HG03175 (cell line): ENCODE measurements at regions not wholly inside any gene's neighbourhood (a gene's known extent, or its start where the extent isn't known, plus 50 kb on each side); places are given as distances from the start of the nearest gene placed in this dataset.
A peak's percentile ranks its signal among the peaks of the same experiment; 100 is the strongest.
"Not testable (repeated sequence)": the region's sequence is repeated elsewhere in the genome, so short reads cannot be mapped to it uniquely, and the experiment has no call there.

Experiments
- ATAC-seq: cut with Tn5 transposase; IDR thresholded peaks from one replicate; pipeline ENCODE4 v1.9.1; 2021; ENCODE audit warnings: mild to moderate bottlenecking, moderate library complexity; ENCODE audit not compliant: unreplicated experiment

GRCh38 chr4:15162465-15163283 is 160.4 kb downstream of the CPEB2 start:
- no peak for ATAC-seq

DNA sequence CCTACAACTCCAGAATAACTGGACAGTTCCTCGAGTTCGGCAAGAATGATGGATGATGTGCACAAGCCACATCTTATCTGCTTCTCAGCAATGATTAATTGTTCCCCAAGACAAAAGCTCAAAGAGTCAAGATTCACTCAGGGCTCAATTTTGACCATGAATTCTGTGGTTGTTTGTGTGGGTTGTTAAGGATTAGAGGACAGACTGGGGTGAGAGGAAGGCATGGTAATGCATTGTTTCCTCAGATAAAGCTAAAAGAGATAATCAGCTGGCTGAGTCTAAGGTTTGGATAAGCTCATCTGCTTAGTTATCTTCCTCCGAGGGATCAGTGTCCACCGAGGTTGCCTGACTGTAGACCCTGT is 161.0 kb downstream of the CPEB2 start:
- ATAC-seq: no peak

DNA sequence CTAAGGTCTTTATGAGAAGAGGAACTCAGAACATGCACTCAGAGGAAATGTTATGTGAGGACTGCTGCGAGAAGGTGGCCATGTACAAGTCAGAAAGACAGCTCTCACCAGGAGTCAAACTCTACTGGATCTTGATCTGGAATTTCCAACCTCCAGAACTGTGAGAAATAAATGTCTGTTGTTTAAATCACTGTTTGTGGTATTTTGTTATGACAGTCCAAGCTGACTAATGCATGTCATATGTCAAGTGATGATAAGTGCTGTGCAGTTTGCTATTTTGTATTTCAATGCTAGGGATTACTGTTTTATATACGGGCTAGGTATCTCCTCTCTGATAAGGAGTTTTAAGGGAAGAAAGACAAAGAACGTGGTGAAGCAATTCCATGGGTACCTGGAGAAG is 162.3 kb downstream of the CPEB2 start:
- no peak for ATAC-seq

DNA sequence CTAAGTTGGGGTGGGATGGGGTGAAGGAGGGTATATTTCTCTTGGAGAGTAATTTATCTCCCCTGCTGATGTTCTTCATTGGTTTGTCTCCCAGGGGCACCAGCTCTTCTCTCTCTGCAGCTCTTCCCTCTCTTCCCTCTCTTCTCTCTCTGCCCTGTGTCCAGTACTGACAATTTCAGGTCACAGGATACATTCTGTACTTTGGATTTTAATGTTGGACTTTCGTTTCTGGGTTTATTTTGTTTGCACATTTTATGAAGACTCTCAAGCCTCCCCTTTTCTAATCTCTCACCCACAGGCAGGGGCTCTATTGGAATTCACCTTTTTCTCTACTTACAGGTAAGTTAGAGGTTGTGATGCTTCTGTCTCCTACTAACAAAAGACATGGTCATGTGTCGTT is 165.5 kb downstream of the CPEB2 start:
- ATAC-seq: no peak

DNA sequence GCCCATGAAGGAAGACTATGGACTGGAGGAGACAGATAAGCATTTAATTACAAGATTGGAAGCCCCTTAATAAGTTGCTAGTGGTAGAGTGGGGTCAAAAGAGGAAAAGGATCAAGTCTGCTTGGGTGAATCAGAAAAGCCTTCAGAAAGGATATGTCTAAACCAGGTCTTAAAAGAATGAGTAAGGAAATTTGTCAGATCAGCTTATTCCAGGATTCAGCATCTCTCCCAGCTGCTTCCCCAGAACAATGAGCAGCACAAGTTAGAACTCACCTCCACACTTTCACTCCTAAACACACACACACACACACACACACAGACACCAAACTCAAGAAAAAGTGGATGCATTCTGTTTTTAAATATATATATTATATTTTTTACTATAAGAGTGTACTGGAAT is 166.5 kb downstream of the CPEB2 start:
- no peak for ATAC-seq

GRCh38 chr4:15171725-15172124 is 169.4 kb downstream of the CPEB2 start:
- ATAC-seq: no peak

DNA sequence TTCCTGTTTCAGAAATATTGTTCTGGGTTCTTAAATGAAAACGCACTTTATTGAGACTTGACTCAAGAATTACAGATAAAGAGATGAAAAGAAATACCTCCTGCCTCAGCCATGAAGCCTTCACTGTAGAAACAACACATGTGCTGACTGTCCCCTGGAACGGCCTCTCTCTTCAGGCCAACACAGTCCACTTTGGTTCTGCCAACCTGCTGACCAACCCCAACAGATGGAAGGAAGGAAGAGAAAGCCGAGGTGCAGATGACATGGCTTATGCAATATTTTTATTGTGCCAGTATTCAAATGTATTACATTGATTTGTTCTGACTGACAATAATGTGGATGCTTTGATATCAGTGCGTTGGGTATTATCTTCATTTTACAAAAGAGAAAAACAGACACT is 171.0 kb downstream of the CPEB2 start:
- ATAC-seq: no peak

GRCh38 chr4:15174168-15174567 is 171.9 kb downstream of the CPEB2 start:
- not testable (repeated sequence) for ATAC-seq

DNA sequence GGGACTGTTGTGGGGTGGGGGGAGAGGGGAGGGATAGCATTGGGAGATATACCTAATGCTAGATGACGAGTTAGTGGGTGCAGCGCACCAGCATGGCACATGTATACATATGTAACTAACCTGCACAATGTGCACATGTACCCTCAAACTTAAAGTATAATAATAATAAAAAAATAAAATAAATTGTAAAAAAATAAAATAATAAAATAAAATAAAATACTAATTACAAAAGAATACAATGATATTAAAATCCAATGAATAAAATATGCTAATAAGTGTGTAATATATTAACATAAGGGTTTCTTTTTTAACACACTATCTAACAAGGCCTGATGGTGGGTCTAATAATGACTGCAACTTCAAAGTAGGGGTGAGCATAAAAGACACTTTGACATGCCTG is 177.6 kb downstream of the CPEB2 start:
- not testable (repeated sequence) for ATAC-seq

DNA sequence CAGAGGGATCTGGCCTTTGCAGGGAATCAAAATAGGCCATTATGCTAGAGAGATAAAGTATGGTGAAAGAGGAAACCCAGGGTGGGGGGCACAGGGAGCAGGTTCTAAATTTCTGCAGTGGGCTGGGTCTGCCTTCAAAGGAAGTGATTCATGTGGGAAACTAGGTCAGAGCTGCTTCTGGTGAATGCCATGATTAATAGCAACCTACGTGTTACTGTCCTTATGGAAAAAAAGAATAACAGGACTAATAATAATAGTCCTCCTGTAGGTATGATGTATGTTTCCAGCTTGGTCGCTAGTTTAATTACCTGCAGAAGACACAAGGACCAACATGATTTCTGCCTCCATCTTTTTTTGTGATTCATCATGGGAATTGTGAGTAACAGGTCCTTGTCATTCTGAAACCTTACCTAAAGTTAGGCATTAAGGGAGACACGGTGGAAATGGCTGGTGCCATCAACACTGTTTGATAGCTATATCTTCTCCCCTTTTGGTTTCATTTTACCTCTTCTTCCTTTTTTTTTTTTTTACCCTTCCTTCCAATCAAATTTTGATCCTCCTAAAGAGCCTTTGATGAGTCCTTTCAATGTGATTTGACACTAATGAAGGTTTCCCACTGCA is 180.4 kb downstream of the CPEB2 start:
- ATAC-seq: peak; percentile 92

DNA sequence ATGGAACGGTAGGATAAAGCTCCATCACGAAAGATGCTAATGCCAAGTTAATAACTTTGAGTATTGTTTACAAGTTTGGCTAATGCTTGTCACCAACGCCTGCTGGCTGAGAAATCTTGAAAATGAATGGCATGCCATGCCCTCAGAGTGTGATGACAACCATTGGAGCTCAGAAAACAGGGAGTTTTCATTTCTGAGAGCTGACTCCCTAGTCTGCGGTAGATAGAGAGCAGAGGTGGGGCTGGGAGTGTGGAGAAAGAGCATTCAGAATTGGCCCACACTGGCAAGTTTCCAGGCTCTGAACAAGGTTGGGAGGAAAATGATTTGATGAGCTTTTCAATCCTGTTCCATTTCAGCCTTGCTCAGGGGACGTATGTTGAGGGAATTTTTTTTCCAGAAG is 183.9 kb downstream of the CPEB2 start:
- no peak for ATAC-seq

GRCh38 chr4:15186806-15187205 is 184.5 kb downstream of the CPEB2 start:
- ATAC-seq: no peak

DNA sequence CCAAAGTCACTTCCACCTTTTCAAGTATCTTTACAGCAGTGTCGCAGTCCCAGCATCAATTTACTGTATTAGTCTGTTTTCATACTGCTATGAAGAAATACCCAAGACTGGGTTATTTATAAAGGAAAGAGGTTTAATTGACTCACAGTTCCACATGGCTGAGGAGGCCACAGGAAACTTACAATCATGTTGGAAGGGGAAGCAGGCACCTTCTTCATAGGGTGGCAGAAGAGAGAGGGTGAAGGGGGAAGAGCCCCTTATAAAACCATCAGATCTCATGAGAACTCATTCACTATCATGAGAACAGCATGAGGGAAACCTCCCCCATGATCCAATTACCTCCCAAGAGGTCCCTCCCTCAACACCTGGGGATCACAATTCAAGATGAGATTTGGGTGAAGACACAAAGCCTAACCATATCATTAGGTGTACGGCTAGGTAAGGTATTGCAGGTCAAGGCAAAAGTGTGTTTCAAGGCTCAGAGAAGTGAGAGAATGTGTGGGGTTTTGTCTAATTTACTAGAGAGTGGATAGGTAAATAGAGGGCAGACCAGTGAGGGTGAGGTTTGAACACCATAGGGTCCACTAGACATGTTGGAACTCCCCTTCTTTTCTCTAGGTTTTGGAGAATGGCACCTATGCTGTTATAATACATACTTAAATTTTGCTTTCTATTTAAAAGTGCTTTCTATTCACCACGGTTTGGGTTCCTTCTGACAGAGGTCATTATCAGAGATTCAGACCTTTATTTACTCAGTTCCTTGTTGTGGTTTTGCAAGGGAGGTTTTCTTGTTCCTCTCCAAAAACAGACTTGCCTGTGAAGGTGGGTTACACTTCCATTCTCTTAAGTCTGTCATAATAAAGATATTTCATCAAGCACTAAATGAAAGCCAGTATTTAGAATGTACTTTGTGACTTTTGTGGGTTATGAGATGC is 186.6 kb downstream of the CPEB2 start:
- peak; percentile 69 for ATAC-seq

DNA sequence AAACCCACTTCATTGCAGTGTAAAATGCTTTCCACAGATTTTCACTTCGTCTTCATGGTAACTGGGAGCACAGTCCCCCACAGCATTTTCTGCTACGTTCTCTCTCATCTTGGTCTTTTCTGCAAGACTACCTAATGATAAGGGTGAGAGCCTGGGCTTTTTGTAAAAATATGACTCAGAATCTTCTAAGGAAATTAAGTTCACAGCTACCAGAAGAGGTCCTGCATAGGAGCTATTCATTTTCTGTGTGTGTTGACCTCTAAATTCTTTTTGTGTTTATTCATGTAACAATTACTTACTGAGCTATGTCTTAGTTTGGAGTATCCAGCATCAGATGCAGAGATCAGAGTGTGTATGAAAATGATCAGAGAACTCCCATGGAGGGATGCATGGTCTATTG is 192.2 kb downstream of the CPEB2 start:
- no peak for ATAC-seq

DNA sequence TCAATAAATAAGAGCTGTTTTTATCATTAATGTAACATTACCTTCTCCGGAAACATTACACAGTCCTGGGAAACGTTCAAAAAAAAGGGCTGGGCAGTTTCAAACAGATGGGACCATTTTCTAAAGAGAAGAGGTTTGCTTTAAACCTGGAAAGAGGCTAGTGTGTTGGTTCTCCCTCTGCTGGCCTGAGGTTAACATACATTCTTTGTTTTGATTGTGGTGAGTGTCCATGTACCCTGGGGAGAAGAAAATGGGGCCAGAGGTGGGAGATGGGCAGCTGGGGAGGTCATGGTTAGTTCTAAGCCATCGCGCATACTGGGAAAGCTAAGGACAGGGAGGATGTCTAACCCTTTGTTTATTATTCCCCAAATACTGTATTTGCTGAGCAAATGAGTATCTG is 194.7 kb downstream of the CPEB2 start:
- ATAC-seq: no peak

- no peak for ATAC-seq
These were observed 195.9 kb downstream of the CPEB2 start for GRCh38 chr4:15198070-15198727.

GRCh38 chr4:15201782-15202181 is 199.5 kb downstream of the CPEB2 start:
- ATAC-seq: no peak

DNA sequence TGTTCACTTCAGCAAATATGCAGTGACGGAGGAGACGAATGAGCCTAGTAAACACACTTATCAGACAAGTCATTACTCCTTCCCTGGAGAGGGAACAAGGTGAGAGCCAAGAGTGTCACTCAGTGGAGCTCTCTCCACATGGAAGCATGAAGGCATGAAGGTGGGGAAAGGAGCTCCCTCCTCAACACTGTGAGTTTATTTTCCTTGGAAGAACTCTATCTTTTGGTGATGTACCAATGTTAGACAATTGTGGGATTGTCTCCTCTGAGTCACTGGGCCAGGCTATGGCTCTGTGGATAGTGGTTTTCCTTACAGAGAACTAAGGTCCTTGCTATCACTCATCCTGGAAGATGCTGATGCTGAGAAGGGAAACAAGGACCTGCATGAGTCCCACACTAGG is 200.2 kb downstream of the CPEB2 start:
- no peak for ATAC-seq

DNA sequence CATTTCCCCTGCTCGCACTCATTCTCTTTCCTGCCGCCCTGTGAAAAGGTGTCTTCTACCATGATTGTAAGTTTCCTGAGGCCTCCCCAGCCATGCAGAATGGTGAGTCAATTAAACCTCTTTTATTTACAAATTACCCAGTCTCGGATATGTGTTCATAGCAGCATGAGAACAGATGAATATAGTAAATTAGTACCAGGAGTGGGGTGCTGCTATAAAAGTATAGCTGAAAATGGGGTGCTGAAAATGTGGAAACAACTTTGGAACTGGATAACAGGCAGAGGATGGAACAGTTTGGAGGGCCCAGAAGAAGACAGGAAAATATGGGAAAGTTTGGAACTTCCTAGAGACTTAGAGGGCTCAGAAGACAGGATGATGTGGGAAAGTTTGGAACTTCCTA is 204.2 kb downstream of the CPEB2 start:
- not testable (repeated sequence) for ATAC-seq

GRCh38 chr4:15213302-15213970 is 211.2 kb downstream of the CPEB2 start:
- no peak for ATAC-seq

GRCh38 chr4:15215109-15215508 is 212.7 kb upstream of the C1QTNF7 start:
- ATAC-seq: no peak
